Vagina (tissue), 2 donors: ENCODE measurements at regions not wholly inside any gene's neighbourhood (a gene's known extent, or its start where the extent isn't known, plus 50 kb on each side); places are given as distances from the start of the nearest gene placed in this dataset.

Experiments
- DNase-seq, 2 donors: peaks; one replicate each; pipeline ENCODE4 v3.0.0-alpha.2; 2017; ENCODE audit errors: extremely low spot score in 2 of 2
- H3K27ac ChIP-seq: fragments of 200-600 bp; sonication (generic); one replicate; pipeline ENCODE4 v1.5.1; 2019
- H3K27me3 ChIP-seq: fragments of 200-600 bp; sonication (generic); one replicate; pipeline ENCODE4 v1.5.1; 2019
- H3K36me3 ChIP-seq, 2 donors: fragments of 200-600 bp; sonication (generic); one replicate each; pipeline ENCODE4 v1.5.1; 2017 to 2019
- H3K4me1 ChIP-seq: fragments of 200-600 bp; sonication (generic); one replicate; pipeline ENCODE4 v1.5.1; 2019
- H3K4me3 ChIP-seq, 2 donors: fragments of 200-600 bp; sonication (generic); 1 replicate in 1 of 2; 2 replicates in 1 of 2; pipeline ENCODE4 v1.5.1; 2016 to 2019
- H3K9me3 ChIP-seq: fragments of 200-600 bp; sonication (generic); one replicate; pipeline ENCODE4 v1.5.1; 2019
- POLR2A ChIP-seq, 2 donors: fragments of 450-650 bp; IDR thresholded peaks; one replicate each; pipeline ENCODE4 v1.6.1; 2017; ENCODE audit warnings: antibody characterized with exemption in 2 of 2, mild to moderate bottlenecking in 2 of 2, moderate library complexity in 2 of 2
- POLR2AphosphoS5 ChIP-seq, 2 donors: sonication (generic); formaldehyde crosslinking; IDR thresholded peaks; one replicate each; pipeline ENCODE4 v1.9.0; 2017; ENCODE audit warnings: antibody characterized with exemption in 2 of 2, mild to moderate bottlenecking in 2 of 2, low read depth in 1 of 2; ENCODE audit not compliant: insufficient read depth in 1 of 2
- intact Hi-C: fragments of 100-400 bp; cut with DNase I; formaldehyde crosslinking; loops from one replicate; pipeline ENCODE4 v1.15.1; 2023
- TF ChIP-seq, protein P1 (sequence below), 3 experiments: fragments of 450-650 bp in 2 of 3; fragments of 200-600 bp in 1 of 3; sonication (generic) in 1 of 3; IDR thresholded peaks; one replicate each; pipeline ENCODE4 v1.5.1; 2017 to 2019; ENCODE audit warnings: antibody characterized with exemption in 3 of 3, mild to moderate bottlenecking in 2 of 3, moderate library complexity in 2 of 3

DNA sequence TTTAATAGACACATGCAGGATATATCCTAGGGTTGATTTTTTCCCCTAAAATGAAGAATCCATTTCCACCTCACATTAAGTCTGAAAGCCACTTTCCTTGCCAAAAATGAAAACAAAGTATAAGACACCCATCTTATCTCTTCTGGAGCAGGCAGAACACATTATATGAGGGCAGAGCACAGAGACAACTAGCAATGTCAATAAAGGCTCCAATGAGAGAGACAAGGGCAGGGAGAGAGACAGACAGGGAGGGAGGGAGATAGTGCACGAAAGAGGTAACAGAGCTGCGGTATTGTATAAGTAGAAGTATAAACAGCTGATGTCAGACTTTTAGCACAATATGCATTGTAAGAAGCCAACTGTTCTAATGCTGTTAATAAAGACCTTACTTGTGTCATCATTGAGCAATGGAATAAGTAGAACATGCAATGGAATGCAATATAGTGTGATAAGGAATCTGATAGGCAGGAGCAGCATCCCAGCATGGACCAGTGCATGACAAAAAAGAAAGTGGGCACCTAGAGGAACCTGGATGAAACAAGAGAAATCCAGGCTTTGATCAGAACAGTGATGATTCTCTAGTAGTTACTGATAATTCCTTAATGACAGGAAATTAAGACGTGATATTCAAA, 150.6 kb upstream of the TCF4 start:
- Histone ChIP-seq H3K36me3 (no peaks in the 10 kb centered on the region), H3K4me3 (no peak overlapping the region), H3K27me3 (no peaks in the 10 kb centered on the region), H3K4me1 (no peaks in the 10 kb centered on the region), H3K9me3 (no peaks in the 10 kb centered on the region), H3K27ac (no peak overlapping the region)
- intact Hi-C loops: no loop called here
- DNase-seq: no peak
- TF ChIP-seq POLR2A (IDR thresholded peaks at IDR 0.05): no peak
- no peak for TF ChIP-seq POLR2AphosphoS5 (IDR thresholded peaks at IDR 0.05; ENCODE audit: insufficient read depth in 1 of 2, low read depth in 1 of 2)
- TF ChIP-seq, protein P1, sequence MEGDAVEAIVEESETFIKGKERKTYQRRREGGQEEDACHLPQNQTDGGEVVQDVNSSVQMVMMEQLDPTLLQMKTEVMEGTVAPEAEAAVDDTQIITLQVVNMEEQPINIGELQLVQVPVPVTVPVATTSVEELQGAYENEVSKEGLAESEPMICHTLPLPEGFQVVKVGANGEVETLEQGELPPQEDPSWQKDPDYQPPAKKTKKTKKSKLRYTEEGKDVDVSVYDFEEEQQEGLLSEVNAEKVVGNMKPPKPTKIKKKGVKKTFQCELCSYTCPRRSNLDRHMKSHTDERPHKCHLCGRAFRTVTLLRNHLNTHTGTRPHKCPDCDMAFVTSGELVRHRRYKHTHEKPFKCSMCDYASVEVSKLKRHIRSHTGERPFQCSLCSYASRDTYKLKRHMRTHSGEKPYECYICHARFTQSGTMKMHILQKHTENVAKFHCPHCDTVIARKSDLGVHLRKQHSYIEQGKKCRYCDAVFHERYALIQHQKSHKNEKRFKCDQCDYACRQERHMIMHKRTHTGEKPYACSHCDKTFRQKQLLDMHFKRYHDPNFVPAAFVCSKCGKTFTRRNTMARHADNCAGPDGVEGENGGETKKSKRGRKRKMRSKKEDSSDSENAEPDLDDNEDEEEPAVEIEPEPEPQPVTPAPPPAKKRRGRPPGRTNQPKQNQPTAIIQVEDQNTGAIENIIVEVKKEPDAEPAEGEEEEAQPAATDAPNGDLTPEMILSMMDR (IDR thresholded peaks at IDR 0.05): no peak

DNA sequence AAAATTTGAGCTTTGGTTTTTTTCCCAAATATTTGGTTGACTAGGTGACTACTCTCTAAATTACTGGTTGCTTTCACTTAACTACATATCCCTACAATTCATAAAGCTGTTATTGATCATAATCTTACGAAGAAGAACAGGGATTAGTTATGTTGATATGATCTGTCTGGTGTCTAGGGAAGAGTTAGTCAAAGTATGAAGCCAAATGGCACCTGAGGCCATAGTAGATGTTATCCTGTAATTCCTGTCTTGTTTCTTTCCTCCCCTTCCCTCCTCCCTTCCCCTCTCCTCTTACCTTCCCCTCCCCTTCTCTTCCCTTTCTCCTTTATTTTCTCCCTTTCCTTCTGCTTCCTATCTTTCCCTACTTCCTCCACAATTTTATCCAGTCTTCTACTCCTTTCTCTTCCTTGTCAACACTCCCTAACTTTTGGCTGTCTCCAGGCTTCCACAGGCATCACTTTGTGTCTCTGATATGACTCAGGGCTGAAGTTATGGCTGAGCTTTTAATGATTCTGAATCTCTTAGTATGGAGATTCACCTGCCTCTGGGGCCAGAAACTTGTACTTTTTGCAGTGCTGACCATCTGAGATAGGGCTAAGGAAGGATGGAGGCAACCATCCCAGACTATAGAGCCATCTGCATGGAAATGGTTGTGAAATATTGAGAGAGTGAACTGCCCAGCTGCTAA, 149.9 kb upstream of the TCF4 start:
- no peaks in the 10 kb centered on the region for H3K36me3 ChIP-seq
- no peaks in the 10 kb centered on the region for H3K9me3 ChIP-seq
- H3K27ac ChIP-seq: no peak overlapping the region
- no peak for TF ChIP-seq POLR2A (IDR thresholded peaks at IDR 0.05)
- TF ChIP-seq POLR2AphosphoS5 (IDR thresholded peaks at IDR 0.05; ENCODE audit: insufficient read depth in 1 of 2, low read depth in 1 of 2): no peak
- TF ChIP-seq, protein P1 (IDR thresholded peaks at IDR 0.05): no peak
- no peaks in the 10 kb centered on the region for H3K27me3 ChIP-seq
- no peaks in the 10 kb centered on the region for H3K4me1 ChIP-seq
- DNase-seq: no peak
- no peak overlapping the region for H3K4me3 ChIP-seq
- intact Hi-C loops: no loop called here

DNA sequence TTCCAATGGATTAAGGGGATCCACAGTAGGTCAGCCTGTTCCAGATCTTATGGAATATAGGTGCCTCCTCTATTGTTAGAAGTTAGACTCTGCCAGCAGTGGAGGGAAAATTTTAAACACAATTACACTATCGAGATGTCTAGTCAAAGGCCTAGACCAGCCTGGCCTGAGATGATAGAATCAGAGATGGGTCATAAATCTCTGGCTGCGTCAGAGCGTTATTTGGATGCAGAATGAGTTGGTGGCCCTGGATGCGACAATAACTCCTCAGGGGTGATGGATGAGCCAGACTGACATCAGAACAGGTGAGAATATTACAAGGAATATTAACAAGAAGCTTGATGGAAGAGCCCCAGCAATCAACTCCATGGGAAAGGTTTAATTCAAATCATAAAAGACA, 149.3 kb upstream of the TCF4 start:
- intact Hi-C loops: no loop called here

DNA sequence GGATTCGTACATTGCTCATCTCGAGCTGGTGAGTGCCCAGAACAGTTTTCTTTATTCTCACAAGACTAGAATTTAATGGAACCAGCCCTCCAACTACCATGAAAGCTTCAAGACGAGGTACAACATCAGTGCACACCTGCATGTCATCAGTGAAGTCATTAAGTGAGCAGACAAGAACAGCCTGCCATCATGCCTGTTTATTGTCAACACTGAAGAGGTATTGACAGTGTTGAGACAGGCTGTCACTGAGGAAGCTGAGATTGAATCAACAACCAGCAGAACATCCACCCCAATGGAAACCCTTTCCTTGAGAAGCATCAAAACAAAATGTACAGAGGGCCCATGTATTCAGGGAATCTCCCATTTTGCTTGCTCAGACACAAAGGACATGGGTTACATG, 148.0 kb upstream of the TCF4 start:
- no peaks in the 10 kb centered on the region for H3K4me1 ChIP-seq
- no peak overlapping the region for H3K4me3 ChIP-seq
- no peaks in the 10 kb centered on the region for H3K36me3 ChIP-seq
- intact Hi-C loops: no loop called here
- no peaks in the 10 kb centered on the region for H3K9me3 ChIP-seq
- TF ChIP-seq POLR2AphosphoS5 (IDR thresholded peaks at IDR 0.05; ENCODE audit: insufficient read depth in 1 of 2, low read depth in 1 of 2) (no peak), POLR2A (IDR thresholded peaks at IDR 0.05) (no peak)
- TF ChIP-seq, protein P1 (IDR thresholded peaks at IDR 0.05): no peak
- H3K27ac ChIP-seq: no peak overlapping the region
- no peak for DNase-seq
- no peaks in the 10 kb centered on the region for H3K27me3 ChIP-seq

More for the DNA sequence above, 149.3 kb upstream of the TCF4 start:
- H3K27me3 ChIP-seq: no peaks in the 10 kb centered on the region
- no peaks in the 10 kb centered on the region for H3K9me3 ChIP-seq
- H3K36me3 ChIP-seq: no peaks in the 10 kb centered on the region
- no peak overlapping the region for H3K27ac ChIP-seq
- no peak for DNase-seq
- no peaks in the 10 kb centered on the region for H3K4me1 ChIP-seq
- TF ChIP-seq, protein P1 (IDR thresholded peaks at IDR 0.05): no peak
- TF ChIP-seq POLR2AphosphoS5 (IDR thresholded peaks at IDR 0.05; ENCODE audit: insufficient read depth in 1 of 2, low read depth in 1 of 2) (no peak), POLR2A (IDR thresholded peaks at IDR 0.05) (no peak)
- no peak overlapping the region for H3K4me3 ChIP-seq

DNA sequence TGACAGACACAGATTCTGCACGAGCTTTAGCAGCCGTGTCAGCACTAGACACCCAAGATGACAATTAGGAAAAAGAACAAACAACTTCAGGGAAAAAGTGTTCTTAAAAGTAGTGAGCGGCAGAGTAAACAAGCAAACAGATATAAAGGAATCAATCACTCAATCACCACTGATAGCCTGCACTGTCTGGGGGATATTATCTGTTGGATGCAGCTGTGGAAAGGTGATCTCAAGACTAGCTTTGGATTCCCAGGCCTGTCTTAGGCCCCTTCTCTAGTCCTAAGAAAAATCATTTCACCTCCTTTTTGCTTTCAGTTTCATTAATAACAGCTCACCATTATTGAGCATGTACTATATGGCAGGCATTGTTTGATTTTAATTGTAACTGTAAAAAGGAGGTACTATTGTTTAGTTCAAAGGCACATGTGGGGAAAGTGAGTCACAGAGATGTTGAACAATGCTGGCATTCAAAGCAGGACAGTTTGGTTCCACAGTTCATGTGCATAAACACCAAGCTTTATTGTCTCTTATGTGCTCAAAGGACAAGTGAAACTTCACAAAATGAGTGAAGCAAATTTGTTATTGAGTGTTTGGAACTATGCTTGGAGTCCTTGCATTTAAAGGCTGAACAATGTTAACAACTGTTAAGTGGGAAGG, 147.3 kb upstream of the TCF4 start:
- Histone ChIP-seq H3K4me1 (no peaks in the 10 kb centered on the region), H3K9me3 (no peaks in the 10 kb centered on the region), H3K27ac (no peak overlapping the region), H3K36me3 (no peaks in the 10 kb centered on the region), H3K4me3 (no peak overlapping the region), H3K27me3 (no peaks in the 10 kb centered on the region)
- no peak for DNase-seq
- intact Hi-C loops: no loop called here
- TF ChIP-seq POLR2A (IDR thresholded peaks at IDR 0.05) (no peak), POLR2AphosphoS5 (IDR thresholded peaks at IDR 0.05; ENCODE audit: insufficient read depth in 1 of 2, low read depth in 1 of 2) (no peak)
- TF ChIP-seq, protein P1 (IDR thresholded peaks at IDR 0.05): no peak
